SKM-1 (cell line): ENCODE measurements at regions not wholly inside any gene's neighbourhood (a gene's known extent, or its start where the extent isn't known, plus 50 kb on each side); places are given as distances from the start of the nearest gene placed in this dataset.

Source experiments
- DNase-seq: peaks from one replicate; lab custom pipeline; 2025; ENCODE audit not compliant: unreplicated experiment; lab: John Stamatoyannopoulos, UW

GRCh38 chr9:79877943-79878602 is 306.3 kb downstream of the TLE4 start:
- DNase-seq, result peak; percentile 21

- peak; percentile 59 for DNase-seq
Observed at GRCh38 chr9:79868567-79869189, 296.9 kb downstream of the TLE4 start.

- no peak for DNase-seq
Observed at GRCh38 chr9:79862921-79863890, 291.4 kb downstream of the TLE4 start.

GRCh38 chr9:79858508-79858907 is 286.7 kb downstream of the TLE4 start:
- DNase-seq, result no peak

- DNase-seq, result no peak
Observed at GRCh38 chr9:79857188-79857587, 285.4 kb downstream of the TLE4 start.

- no peak for DNase-seq
Observed at GRCh38 chr9:79847074-79847473, 275.3 kb downstream of the TLE4 start.

- DNase-seq, result no peak
Observed at GRCh38 chr9:79829566-79830302, 258.0 kb downstream of the TLE4 start.

- no peak for DNase-seq
Observed at GRCh38 chr9:79824265-79824664, 252.5 kb downstream of the TLE4 start.

GRCh38 chr9:79817438-79818004 is 245.8 kb downstream of the TLE4 start:
- no peak for DNase-seq

GRCh38 chr9:79813258-79813638 is 241.5 kb downstream of the TLE4 start:
- no peak for DNase-seq

GRCh38 chr9:79812507-79813257 is 240.9 kb downstream of the TLE4 start:
- peak; percentile 1 for DNase-seq

- no peak for DNase-seq
Observed at GRCh38 chr9:79812099-79812498, 240.3 kb downstream of the TLE4 start.

GRCh38 chr9:79809931-79810330 is 238.2 kb downstream of the TLE4 start:
- DNase-seq, result no peak

- DNase-seq, result no peak
Observed at GRCh38 chr9:79809316-79809876, 237.6 kb downstream of the TLE4 start.

GRCh38 chr9:79807971-79808370 is 236.2 kb downstream of the TLE4 start:
- DNase-seq, result no peak

GRCh38 chr9:79806086-79806485 is 234.3 kb downstream of the TLE4 start:
- DNase-seq, result no peak

GRCh38 chr9:79801459-79801858 is 229.7 kb downstream of the TLE4 start:
- no peak for DNase-seq

- no peak for DNase-seq
Observed at GRCh38 chr9:79800578-79800977, 228.8 kb downstream of the TLE4 start.

- DNase-seq, result no peak
Observed at GRCh38 chr9:79799691-79800335, 228.0 kb downstream of the TLE4 start.
